Neuronal stem cell (in vitro differentiated cells): ENCODE measurements at regions not wholly inside any gene's neighbourhood (a gene's known extent, or its start where the extent isn't known, plus 50 kb on each side); places are given as distances from the start of the nearest gene placed in this dataset.

Experiments used
- DNase-seq: peaks from one replicate; pipeline ENCODE4 v3.0.0-alpha.2; 2013; ENCODE audit warnings: low spot score
- H2AFZ ChIP-seq: one replicate; pipeline ENCODE4 v1.6.1; 2013; ENCODE audit warnings: mild to moderate bottlenecking, low read length, inconsistent platforms
- H2AK5ac ChIP-seq: 2 replicates; pipeline ENCODE4 v1.6.1; 2013; ENCODE audit warnings: low read depth, mild to moderate bottlenecking, inconsistent platforms, low read length, moderate library complexity, mixed read lengths
- H2BK120ac ChIP-seq: 2 replicates; pipeline ENCODE4 v1.6.1; 2013; ENCODE audit warnings: low read depth, mild to moderate bottlenecking, inconsistent platforms, low read length, moderate library complexity, mixed read lengths
- H2BK12ac ChIP-seq: one replicate; pipeline ENCODE4 v1.6.1; 2013; ENCODE audit warnings: low read length, inconsistent platforms
- H2BK15ac ChIP-seq: 2 replicates; pipeline ENCODE4 v1.6.1; 2013; ENCODE audit warnings: mild to moderate bottlenecking, low read length, inconsistent platforms, mixed read lengths
- H2BK5ac ChIP-seq: one replicate; pipeline ENCODE4 v1.6.1; 2013; ENCODE audit warnings: inconsistent platforms, mild to moderate bottlenecking, low read length, moderate library complexity
- H3K14ac ChIP-seq: one replicate; pipeline ENCODE4 v1.6.1; 2013; ENCODE audit warnings: low read length, inconsistent platforms
- H3K18ac ChIP-seq: 2 replicates; pipeline ENCODE4 v1.6.1; 2013; ENCODE audit warnings: low read length, inconsistent platforms
- H3K23ac ChIP-seq: 2 replicates; pipeline ENCODE4 v1.6.1; 2013; ENCODE audit warnings: low read depth, mild to moderate bottlenecking, mixed read lengths, low read length, inconsistent platforms; ENCODE audit not compliant: poor library complexity
- H3K27ac ChIP-seq: replicated peaks from 3 replicates; pipeline ENCODE4 v1.5.1; 2013; ENCODE audit warnings: low read length, inconsistent platforms
- H3K27me3 ChIP-seq, 3 experiments: 2 replicates each; pipeline ENCODE4 v1.6.1; 2013; ENCODE audit warnings: low read length in 3 of 3, mild to moderate bottlenecking in 2 of 3, inconsistent platforms in 1 of 3, low read depth in 1 of 3, mixed read lengths in 1 of 3, moderate library complexity in 1 of 3; ENCODE audit not compliant: control insufficient read depth in 3 of 3, insufficient read depth in 3 of 3
- H3K36me3 ChIP-seq, 2 donors: replicated peaks in 1 of 2; 2 replicates each; pipeline ENCODE4 v1.6.1; 2013; ENCODE audit warnings: low read length in 2 of 2; ENCODE audit not compliant: control insufficient read depth in 2 of 2, insufficient read depth in 2 of 2
- H3K4ac ChIP-seq: 2 replicates; pipeline ENCODE4 v1.6.1; 2013; ENCODE audit warnings: inconsistent platforms, mild to moderate bottlenecking, low read length, moderate library complexity
- H3K4me1 ChIP-seq, 2 donors: 1 replicate in 1 of 2; 2 replicates in 1 of 2; pipeline ENCODE4 v1.6.1; 2013; ENCODE audit warnings: low read length in 2 of 2, low read depth in 1 of 2; ENCODE audit not compliant: control insufficient read depth in 2 of 2, insufficient read depth in 1 of 2
- H3K4me2 ChIP-seq: one replicate; pipeline ENCODE4 v1.6.1; 2013; ENCODE audit warnings: mild to moderate bottlenecking, low read length, inconsistent platforms; ENCODE audit not compliant: insufficient read depth, poor library complexity, severe bottlenecking
- H3K4me3 ChIP-seq, 2 donors: 2 replicates each; pipeline ENCODE4 v1.5.1; 2013; ENCODE audit warnings: low read length in 2 of 2, mild to moderate bottlenecking in 2 of 2, inconsistent platforms in 1 of 2, moderate library complexity in 1 of 2
- H3K79me1 ChIP-seq: one replicate; pipeline ENCODE4 v1.6.1; 2013; ENCODE audit warnings: low read depth, mild to moderate bottlenecking, inconsistent platforms, low read length, moderate library complexity
- H3K9ac ChIP-seq: one replicate; pipeline ENCODE4 v1.6.1; 2013; ENCODE audit warnings: mild to moderate bottlenecking, low read depth, low read length, inconsistent platforms; ENCODE audit not compliant: poor library complexity
- H3K9me3 ChIP-seq, 2 donors: replicated peaks in 1 of 2; 2 replicates each; pipeline versions ENCODE3 to v1.6.1; 2013; ENCODE audit warnings: low read length in 2 of 2, mild to moderate bottlenecking in 2 of 2, inconsistent platforms in 1 of 2, low read depth in 1 of 2, mixed read lengths in 1 of 2, moderate library complexity in 1 of 2; ENCODE audit not compliant: control insufficient read depth in 2 of 2, insufficient read depth in 1 of 2
- H4K8ac ChIP-seq: one replicate; pipeline ENCODE4 v1.6.1; 2013; ENCODE audit warnings: low read depth, mild to moderate bottlenecking, inconsistent platforms, low read length, moderate library complexity
- H4K91ac ChIP-seq: one replicate; pipeline ENCODE4 v1.6.1; 2013; ENCODE audit warnings: low read length, low read depth, mild to moderate bottlenecking, inconsistent platforms; ENCODE audit not compliant: poor library complexity
- WGBS, 2 donors: extraction: QIAGEN DNeasy Blood & Tissue Kit; methylation state at CpG; one replicate each; pipeline ENCODE4 v1.1.7; 2013; ENCODE audit warnings: missing lambda C conversion rate in 2 of 2, mixed read lengths in 1 of 2; ENCODE audit not compliant: insufficient read length in 2 of 2, insufficient replicate concordance in 1 of 2; ENCODE audit errors: extremely low coverage in 2 of 2; 5-methylcytosine and 5-hydroxymethylcytosine counted together

DNA sequence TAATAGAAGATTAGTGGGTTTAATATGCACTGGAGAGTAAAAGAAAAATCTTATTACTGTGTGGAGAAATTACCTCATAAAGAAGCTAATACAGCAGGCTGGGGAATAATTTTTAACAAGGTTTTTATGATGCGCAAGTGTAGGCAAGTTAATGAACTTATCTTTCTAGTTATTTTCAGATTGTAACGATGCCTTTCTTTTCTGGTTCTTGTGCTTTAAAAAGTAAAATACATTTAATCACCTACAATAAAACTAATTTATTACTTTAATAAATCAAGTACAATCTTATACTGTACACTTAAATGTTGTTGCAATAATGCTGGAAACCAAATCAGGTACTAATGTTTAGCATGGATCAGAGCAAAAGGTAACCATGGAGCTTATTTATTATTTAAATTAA, 266.6 kb downstream of the ZIC1 start:
- Histone ChIP-seq H3K27ac (no peak overlapping the region), H3K23ac (no peak overlapping the region), H2AK5ac (no peak overlapping the region), H2BK5ac (no peak overlapping the region), H3K9ac (no peak overlapping the region), H3K27me3 (no peaks in the 10 kb centered on the region), H3K4me1 (peaks cover 0 to 2% of the 10 kb centered on the region in 2 donors), H3K4me3 (no peak overlapping the region), H2BK15ac (no peak overlapping the region), H4K91ac (no peak overlapping the region), H2AFZ (no peak overlapping the region), H3K36me3 (no peaks in the 10 kb centered on the region), H3K14ac (no peak overlapping the region), H3K4me2 (no peak overlapping the region), H3K79me1 (no peaks in the 10 kb centered on the region), H3K9me3 (no peaks in the 10 kb centered on the region), H3K4ac (no peak overlapping the region), H2BK12ac (no peak overlapping the region), H4K8ac (no peak overlapping the region), H2BK120ac (no peak overlapping the region), H3K18ac (no peak overlapping the region)
- DNase-seq = no peak
- whole genome bisulfite sequencing, 2 donors = no CpG with 5 or more reads among the region's 2 CpGs

DNA sequence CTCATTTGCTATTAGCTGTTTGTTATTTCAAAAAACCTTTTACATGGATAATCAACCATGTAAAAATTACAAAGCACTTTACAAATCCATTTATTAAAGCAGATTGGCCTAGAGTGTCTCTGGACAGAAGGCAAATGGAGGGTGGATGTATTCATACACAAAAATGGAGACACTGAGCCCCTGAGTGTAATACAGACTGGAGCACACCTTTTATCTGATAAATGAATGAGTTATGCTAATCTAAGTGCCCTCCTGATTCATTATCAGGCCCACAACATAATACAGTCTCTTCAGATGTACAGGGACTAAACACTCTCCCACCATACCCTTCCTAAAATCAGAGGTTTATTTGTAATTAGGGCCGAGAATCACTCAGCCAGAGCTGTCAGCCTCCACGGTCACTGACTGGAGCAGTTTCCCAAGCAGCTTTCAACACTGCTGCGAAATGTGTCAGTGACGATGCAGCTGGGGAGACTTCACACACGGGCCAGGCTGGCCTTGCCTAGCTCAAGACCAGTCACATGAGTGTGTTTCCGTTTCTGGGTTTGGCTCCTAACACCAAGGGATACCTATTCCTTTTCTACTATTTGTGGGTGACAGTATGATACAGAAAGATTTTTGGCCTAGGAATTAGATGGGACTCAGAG, 271.8 kb downstream of the ZIC1 start:
- no peak overlapping the region for H3K14ac ChIP-seq
- no peak overlapping the region for H3K4me2 ChIP-seq
- no peak overlapping the region for H3K4ac ChIP-seq
- WGBS, 2 donors = no CpG with 5 or more reads among the region's 6 CpGs
- H3K23ac ChIP-seq = no peak overlapping the region
- no peak overlapping the region for H3K27ac ChIP-seq
- no peak overlapping the region for H2BK120ac ChIP-seq
- H3K27me3 ChIP-seq = no peaks in the 10 kb centered on the region
- H3K18ac ChIP-seq = no peak overlapping the region
- no peak overlapping the region for H4K91ac ChIP-seq
- H2BK15ac ChIP-seq = no peak overlapping the region
- peak overlapping the region; percentile 85 for H2AFZ ChIP-seq
- H3K4me3 ChIP-seq = peak overlapping the region in 1 of 2 donors; percentile 31
- no peaks in the 10 kb centered on the region for H3K4me1 ChIP-seq
- H4K8ac ChIP-seq = no peak overlapping the region
- H3K79me1 ChIP-seq = no peaks in the 10 kb centered on the region
- no peak overlapping the region for H2BK5ac ChIP-seq
- H3K36me3 ChIP-seq = no peaks in the 10 kb centered on the region
- no peak overlapping the region for H2AK5ac ChIP-seq
- no peak overlapping the region for H2BK12ac ChIP-seq
- no peak for DNase-seq
- H3K9ac ChIP-seq = no peak overlapping the region
- H3K9me3 ChIP-seq = no peaks in the 10 kb centered on the region

DNA sequence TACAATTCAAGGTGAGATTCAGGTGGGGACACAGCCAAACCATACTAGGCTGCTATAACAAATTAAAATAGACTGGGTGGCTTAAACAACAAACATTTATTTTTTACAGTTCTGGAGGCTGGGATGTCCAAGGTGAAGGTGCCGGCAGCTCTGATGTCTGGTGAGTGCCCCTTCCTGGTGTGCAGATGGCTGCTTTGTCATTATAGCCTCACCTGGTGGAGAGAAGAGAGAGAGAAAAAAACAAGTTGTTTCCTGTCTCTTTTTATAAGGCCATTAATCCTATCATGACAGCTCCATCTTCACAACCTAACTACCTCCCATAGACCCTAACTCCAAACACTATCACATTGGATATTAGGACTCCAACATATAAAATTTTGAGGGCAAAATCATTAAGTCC, 279.7 kb downstream of the ZIC1 start:
- no peak overlapping the region for H3K4ac ChIP-seq
- H4K8ac ChIP-seq = no peak overlapping the region
- H2BK5ac ChIP-seq = no peak overlapping the region
- H3K79me1 ChIP-seq = no peaks in the 10 kb centered on the region
- no peak overlapping the region for H2BK15ac ChIP-seq
- H2AFZ ChIP-seq = no peak overlapping the region
- no peaks in the 10 kb centered on the region for H3K27me3 ChIP-seq
- H3K36me3 ChIP-seq = no peaks in the 10 kb centered on the region
- no peak overlapping the region for H3K27ac ChIP-seq
- no peak overlapping the region for H4K91ac ChIP-seq
- H2AK5ac ChIP-seq = no peak overlapping the region
- no CpG with 5 or more reads among the region's 1 CpG for WGBS, 2 donors
- no peak overlapping the region for H3K4me2 ChIP-seq
- no peak overlapping the region for H3K23ac ChIP-seq
- H3K4me1 ChIP-seq = no peaks in the 10 kb centered on the region
- no peak overlapping the region for H3K4me3 ChIP-seq
- H3K14ac ChIP-seq = no peak overlapping the region
- no peak overlapping the region for H2BK120ac ChIP-seq
- H2BK12ac ChIP-seq = no peak overlapping the region
- no peak overlapping the region for H3K18ac ChIP-seq
- H3K9ac ChIP-seq = no peak overlapping the region
- no peaks in the 10 kb centered on the region for H3K9me3 ChIP-seq
- DNase-seq = no peak

DNA sequence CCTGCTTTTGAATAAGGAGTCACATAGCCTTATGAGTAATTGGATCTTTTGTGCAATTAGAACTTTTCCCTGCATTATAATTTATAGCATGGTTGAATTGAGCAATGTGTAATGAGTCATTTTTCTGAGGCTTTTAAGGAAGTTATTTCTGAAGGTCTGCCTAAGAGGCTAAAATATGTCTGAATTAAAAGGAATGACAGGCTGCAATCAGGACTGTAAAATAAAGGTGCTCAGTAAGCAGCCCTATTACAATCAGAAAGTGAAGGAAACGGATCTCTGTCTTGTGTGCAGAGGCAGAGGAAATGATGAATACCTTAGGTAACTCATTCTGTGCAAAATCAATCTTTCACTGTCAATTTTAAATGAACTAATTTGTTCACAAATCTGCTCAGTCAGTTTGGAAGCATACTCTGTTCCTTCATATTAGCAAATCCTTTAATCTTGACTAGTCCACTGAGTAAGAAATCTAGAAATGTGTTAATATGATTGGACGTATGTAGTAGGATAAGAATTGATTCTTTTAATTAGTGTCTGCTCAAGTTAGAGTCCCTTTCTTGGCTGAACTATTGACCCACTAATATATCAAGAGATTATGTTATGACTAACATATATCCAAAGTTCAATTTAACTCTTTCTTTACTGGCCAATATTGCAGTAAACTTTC, 290.1 kb downstream of the ZIC1 start:
- H2BK120ac ChIP-seq = no peak overlapping the region
- H3K14ac ChIP-seq = no peak overlapping the region
- H3K79me1 ChIP-seq = no peaks in the 10 kb centered on the region
- no peak overlapping the region for H2BK5ac ChIP-seq
- no CpG with 5 or more reads among the region's 2 CpGs for WGBS, 2 donors
- H2BK15ac ChIP-seq = no peak overlapping the region
- H3K27me3 ChIP-seq = no peaks in the 10 kb centered on the region
- no peak overlapping the region for H3K27ac ChIP-seq
- no peak overlapping the region for H3K18ac ChIP-seq
- no peak overlapping the region for H3K4me3 ChIP-seq
- H3K36me3 ChIP-seq = no peaks in the 10 kb centered on the region
- peaks cover 0 to 2% of the 10 kb centered on the region in 2 donors for H3K4me1 ChIP-seq
- no peak overlapping the region for H3K9ac ChIP-seq
- H3K4me2 ChIP-seq = no peak overlapping the region
- no peak overlapping the region for H3K4ac ChIP-seq
- H4K8ac ChIP-seq = no peak overlapping the region
- no peak overlapping the region for H2AK5ac ChIP-seq
- no peak for DNase-seq
- H2BK12ac ChIP-seq = no peak overlapping the region
- no peak overlapping the region for H3K23ac ChIP-seq
- H2AFZ ChIP-seq = no peak overlapping the region
- H4K91ac ChIP-seq = no peak overlapping the region
- H3K9me3 ChIP-seq = no peaks in the 10 kb centered on the region
